WTC11 (cell line): ENCODE measurements at regions not wholly inside any gene's neighbourhood (a gene's known extent, or its start where the extent isn't known, plus 50 kb on each side); places are given as distances from the start of the nearest gene placed in this dataset.

Source experiments
- ATAC-seq: fragments of 200-7000 bp; cut with Tn5 transposase; 2 replicates; pipeline ENCODE4 v1.10.0; 2021; ENCODE audit warnings: mild to moderate bottlenecking, moderate library complexity
- CTCF ChIA-PET: fragments of 300-600 bp; sonication (Branson Sonifier 250); formaldehyde crosslinking; loops from one replicate; lab custom pipeline; 2021; ENCODE audit warnings: antibody characterized with exemption; lab: Charles Lee
- POLR2A ChIA-PET: fragments of 350-600 bp; sonication (Branson Sonifier 250); formaldehyde crosslinking; loops from one replicate; lab custom pipeline; 2021; ENCODE audit warnings: antibody characterized with exemption; lab: Charles Lee
- DNase-seq: peaks from one replicate; pipeline ENCODE4 v3.0.0; 2021; ENCODE audit warnings: low spot score
- H3K27ac Mint-ChIP-seq: 2 replicates; pipeline ENCODE4 v1.8.0; 2021; ENCODE audit warnings: mixed read lengths
- H3K27me3 Mint-ChIP-seq: 2 replicates; pipeline ENCODE4 v1.8.0; 2021; ENCODE audit warnings: low read depth, mild to moderate bottlenecking, moderate library complexity, mixed read lengths
- H3K36me3 Mint-ChIP-seq: 2 replicates; pipeline ENCODE4 v1.8.0; 2021; ENCODE audit warnings: mixed read lengths
- H3K4me1 Mint-ChIP-seq: 2 replicates; pipeline ENCODE4 v1.8.0; 2022; ENCODE audit warnings: mixed read lengths
- H3K4me3 Mint-ChIP-seq: 2 replicates; pipeline ENCODE4 v1.8.0; 2021; ENCODE audit warnings: mild to moderate bottlenecking, moderate library complexity, mixed read lengths
- H3K9me3 Mint-ChIP-seq: 2 replicates; pipeline ENCODE4 v1.8.0; 2021; ENCODE audit warnings: mixed read lengths
- ATF3 ChIP-seq: sonication (generic); formaldehyde crosslinking; conservative IDR thresholded peaks from 2 replicates; pipeline ENCODE4 v1.8.1; 2022; ENCODE audit warnings: mild to moderate bottlenecking, missing genetic modification reagents
- ATF6 ChIP-seq: sonication (generic); formaldehyde crosslinking; IDR thresholded peaks from 2 replicates; pipeline ENCODE4 v1.8.1; 2023; ENCODE audit warnings: mild to moderate bottlenecking, missing genetic modification reagents
- ELF4 ChIP-seq: sonication (generic); formaldehyde crosslinking; IDR thresholded peaks from 2 replicates; pipeline ENCODE4 v1.8.1; 2022; ENCODE audit warnings: low read depth, mild to moderate bottlenecking, moderate library complexity, missing genetic modification reagents
- EMX1 ChIP-seq: fragments of 250-450 bp; sonication (Bioruptor Pico); IDR thresholded peaks from 2 replicates; pipeline ENCODE4 v1.8.0; 2021; ENCODE audit warnings: mild to moderate bottlenecking
- GTF2I ChIP-seq: fragments of 250-450 bp; sonication (Bioruptor Pico); conservative IDR thresholded peaks from 2 replicates; pipeline ENCODE4 v1.4.0; 2021; ENCODE audit warnings: mild to moderate bottlenecking
- MXD4 ChIP-seq: fragments of 250-450 bp; sonication (Bioruptor Pico); IDR thresholded peaks from 2 replicates; pipeline ENCODE4 v1.8.0; 2021; ENCODE audit warnings: mild to moderate bottlenecking, moderate library complexity, borderline replicate concordance
- MYBL2 ChIP-seq: sonication (generic); formaldehyde crosslinking; IDR thresholded peaks from 2 replicates; pipeline ENCODE4 v1.8.1; 2023; ENCODE audit warnings: mild to moderate bottlenecking, moderate library complexity, missing genetic modification reagents
- NR1H2 ChIP-seq: sonication (generic); formaldehyde crosslinking; IDR thresholded peaks from 2 replicates; pipeline ENCODE4 v1.9.0; 2021; ENCODE audit warnings: mild to moderate bottlenecking, moderate library complexity, missing genetic modification reagents
- RELA ChIP-seq: sonication (generic); formaldehyde crosslinking; IDR thresholded peaks from 2 replicates; pipeline ENCODE4 v1.8.1; 2022; ENCODE audit warnings: missing genetic modification reagents, mild to moderate bottlenecking, borderline replicate concordance
- SMAD4 ChIP-seq: sonication (generic); formaldehyde crosslinking; IDR thresholded peaks from 2 replicates; pipeline ENCODE4 v1.8.0; 2022; ENCODE audit warnings: mild to moderate bottlenecking, missing genetic modification reagents
- ZMAT4 ChIP-seq: fragments of 250-450 bp; sonication (Bioruptor Pico); IDR thresholded peaks from 2 replicates; pipeline ENCODE4 v1.9.0; 2021; ENCODE audit warnings: mild to moderate bottlenecking
- ZNF396 ChIP-seq: fragments of 250-450 bp; sonication (Bioruptor Pico); IDR thresholded peaks from 2 replicates; pipeline ENCODE4 v1.8.0; 2021; ENCODE audit warnings: mild to moderate bottlenecking, moderate library complexity, borderline replicate concordance
- ZNF423 ChIP-seq: fragments of 250-450 bp; sonication (Bioruptor Pico); IDR thresholded peaks from 2 replicates; pipeline ENCODE4 v2.1.2; 2022; ENCODE audit warnings: mild to moderate bottlenecking, moderate library complexity
- ZNF671 ChIP-seq: fragments of 250-450 bp; sonication (Bioruptor Pico); IDR thresholded peaks from 2 replicates; pipeline ENCODE4 v1.8.0; 2021; ENCODE audit warnings: mild to moderate bottlenecking
- ZSCAN18 ChIP-seq: fragments of 250-450 bp; sonication (Bioruptor Pico); IDR thresholded peaks from 2 replicates; pipeline ENCODE4 v2.1.2; 2022; ENCODE audit warnings: mild to moderate bottlenecking, moderate library complexity
- TF ChIP-seq, protein P1 (sequence below): fragments of 250-450 bp; sonication (Bioruptor Pico); IDR thresholded peaks from 2 replicates; pipeline ENCODE4 v1.9.0; 2021; ENCODE audit warnings: mild to moderate bottlenecking, borderline replicate concordance
- TF ChIP-seq, protein P2 (sequence below): sonication (generic); formaldehyde crosslinking; IDR thresholded peaks from 2 replicates; pipeline ENCODE4 v1.8.1; 2023; ENCODE audit warnings: mild to moderate bottlenecking, missing genetic modification reagents, moderate library complexity
- TF ChIP-seq, protein P3 (sequence below): fragments of 200-600 bp; IDR thresholded peaks from 2 replicates; pipeline ENCODE4 v1.8.0; 2022; ENCODE audit warnings: antibody characterized with exemption
- TF ChIP-seq, protein P4 (sequence below): sonication (generic); formaldehyde crosslinking; conservative IDR thresholded peaks from 2 replicates; pipeline ENCODE4 v1.8.1; 2023; ENCODE audit warnings: mild to moderate bottlenecking, low read depth, missing genetic modification reagents, moderate library complexity
- TF ChIP-seq, protein P5 (sequence below): sonication (generic); formaldehyde crosslinking; IDR thresholded peaks from 2 replicates; pipeline ENCODE4 v1.8.1; 2023; ENCODE audit warnings: mild to moderate bottlenecking, missing genetic modification reagents, moderate library complexity

- TF ChIP-seq ZSCAN18 (CRISPR knock-in tag) (no peak), ZNF423 (CRISPR knock-in tag) (no peak), GTF2I (no peak)
- TF ChIP-seq, protein P1, sequence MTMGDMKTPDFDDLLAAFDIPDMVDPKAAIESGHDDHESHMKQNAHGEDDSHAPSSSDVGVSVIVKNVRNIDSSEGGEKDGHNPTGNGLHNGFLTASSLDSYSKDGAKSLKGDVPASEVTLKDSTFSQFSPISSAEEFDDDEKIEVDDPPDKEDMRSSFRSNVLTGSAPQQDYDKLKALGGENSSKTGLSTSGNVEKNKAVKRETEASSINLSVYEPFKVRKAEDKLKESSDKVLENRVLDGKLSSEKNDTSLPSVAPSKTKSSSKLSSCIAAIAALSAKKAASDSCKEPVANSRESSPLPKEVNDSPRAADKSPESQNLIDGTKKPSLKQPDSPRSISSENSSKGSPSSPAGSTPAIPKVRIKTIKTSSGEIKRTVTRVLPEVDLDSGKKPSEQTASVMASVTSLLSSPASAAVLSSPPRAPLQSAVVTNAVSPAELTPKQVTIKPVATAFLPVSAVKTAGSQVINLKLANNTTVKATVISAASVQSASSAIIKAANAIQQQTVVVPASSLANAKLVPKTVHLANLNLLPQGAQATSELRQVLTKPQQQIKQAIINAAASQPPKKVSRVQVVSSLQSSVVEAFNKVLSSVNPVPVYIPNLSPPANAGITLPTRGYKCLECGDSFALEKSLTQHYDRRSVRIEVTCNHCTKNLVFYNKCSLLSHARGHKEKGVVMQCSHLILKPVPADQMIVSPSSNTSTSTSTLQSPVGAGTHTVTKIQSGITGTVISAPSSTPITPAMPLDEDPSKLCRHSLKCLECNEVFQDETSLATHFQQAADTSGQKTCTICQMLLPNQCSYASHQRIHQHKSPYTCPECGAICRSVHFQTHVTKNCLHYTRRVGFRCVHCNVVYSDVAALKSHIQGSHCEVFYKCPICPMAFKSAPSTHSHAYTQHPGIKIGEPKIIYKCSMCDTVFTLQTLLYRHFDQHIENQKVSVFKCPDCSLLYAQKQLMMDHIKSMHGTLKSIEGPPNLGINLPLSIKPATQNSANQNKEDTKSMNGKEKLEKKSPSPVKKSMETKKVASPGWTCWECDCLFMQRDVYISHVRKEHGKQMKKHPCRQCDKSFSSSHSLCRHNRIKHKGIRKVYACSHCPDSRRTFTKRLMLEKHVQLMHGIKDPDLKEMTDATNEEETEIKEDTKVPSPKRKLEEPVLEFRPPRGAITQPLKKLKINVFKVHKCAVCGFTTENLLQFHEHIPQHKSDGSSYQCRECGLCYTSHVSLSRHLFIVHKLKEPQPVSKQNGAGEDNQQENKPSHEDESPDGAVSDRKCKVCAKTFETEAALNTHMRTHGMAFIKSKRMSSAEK: no peak
- TF ChIP-seq, all 79 proteins: peak for 0
Measured at GRCh38 chr1:203567596-203567995, 59.0 kb upstream of the ATP2B4 start (continued).

GRCh38 chr1:203569490-203570318, 56.9 kb upstream of the ATP2B4 start:
- H3K4me3 Mint-ChIP-seq: no peak overlapping the region
- TF ChIP-seq, protein P2, sequence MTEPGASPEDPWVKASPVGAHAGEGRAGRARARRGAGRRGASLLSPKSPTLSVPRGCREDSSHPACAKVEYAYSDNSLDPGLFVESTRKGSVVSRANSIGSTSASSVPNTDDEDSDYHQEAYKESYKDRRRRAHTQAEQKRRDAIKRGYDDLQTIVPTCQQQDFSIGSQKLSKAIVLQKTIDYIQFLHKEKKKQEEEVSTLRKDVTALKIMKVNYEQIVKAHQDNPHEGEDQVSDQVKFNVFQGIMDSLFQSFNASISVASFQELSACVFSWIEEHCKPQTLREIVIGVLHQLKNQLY (CRISPR knock-in tag): no peak
- TF ChIP-seq, protein P3, sequence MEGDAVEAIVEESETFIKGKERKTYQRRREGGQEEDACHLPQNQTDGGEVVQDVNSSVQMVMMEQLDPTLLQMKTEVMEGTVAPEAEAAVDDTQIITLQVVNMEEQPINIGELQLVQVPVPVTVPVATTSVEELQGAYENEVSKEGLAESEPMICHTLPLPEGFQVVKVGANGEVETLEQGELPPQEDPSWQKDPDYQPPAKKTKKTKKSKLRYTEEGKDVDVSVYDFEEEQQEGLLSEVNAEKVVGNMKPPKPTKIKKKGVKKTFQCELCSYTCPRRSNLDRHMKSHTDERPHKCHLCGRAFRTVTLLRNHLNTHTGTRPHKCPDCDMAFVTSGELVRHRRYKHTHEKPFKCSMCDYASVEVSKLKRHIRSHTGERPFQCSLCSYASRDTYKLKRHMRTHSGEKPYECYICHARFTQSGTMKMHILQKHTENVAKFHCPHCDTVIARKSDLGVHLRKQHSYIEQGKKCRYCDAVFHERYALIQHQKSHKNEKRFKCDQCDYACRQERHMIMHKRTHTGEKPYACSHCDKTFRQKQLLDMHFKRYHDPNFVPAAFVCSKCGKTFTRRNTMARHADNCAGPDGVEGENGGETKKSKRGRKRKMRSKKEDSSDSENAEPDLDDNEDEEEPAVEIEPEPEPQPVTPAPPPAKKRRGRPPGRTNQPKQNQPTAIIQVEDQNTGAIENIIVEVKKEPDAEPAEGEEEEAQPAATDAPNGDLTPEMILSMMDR: no peak
- TF ChIP-seq MYBL2 (CRISPR knock-in tag): no peak
- no peak for TF ChIP-seq SMAD4
- no peak for TF ChIP-seq ATF3 (CRISPR knock-in tag)
- TF ChIP-seq ZMAT4 (CRISPR knock-in tag): no peak
- TF ChIP-seq, protein P4, sequence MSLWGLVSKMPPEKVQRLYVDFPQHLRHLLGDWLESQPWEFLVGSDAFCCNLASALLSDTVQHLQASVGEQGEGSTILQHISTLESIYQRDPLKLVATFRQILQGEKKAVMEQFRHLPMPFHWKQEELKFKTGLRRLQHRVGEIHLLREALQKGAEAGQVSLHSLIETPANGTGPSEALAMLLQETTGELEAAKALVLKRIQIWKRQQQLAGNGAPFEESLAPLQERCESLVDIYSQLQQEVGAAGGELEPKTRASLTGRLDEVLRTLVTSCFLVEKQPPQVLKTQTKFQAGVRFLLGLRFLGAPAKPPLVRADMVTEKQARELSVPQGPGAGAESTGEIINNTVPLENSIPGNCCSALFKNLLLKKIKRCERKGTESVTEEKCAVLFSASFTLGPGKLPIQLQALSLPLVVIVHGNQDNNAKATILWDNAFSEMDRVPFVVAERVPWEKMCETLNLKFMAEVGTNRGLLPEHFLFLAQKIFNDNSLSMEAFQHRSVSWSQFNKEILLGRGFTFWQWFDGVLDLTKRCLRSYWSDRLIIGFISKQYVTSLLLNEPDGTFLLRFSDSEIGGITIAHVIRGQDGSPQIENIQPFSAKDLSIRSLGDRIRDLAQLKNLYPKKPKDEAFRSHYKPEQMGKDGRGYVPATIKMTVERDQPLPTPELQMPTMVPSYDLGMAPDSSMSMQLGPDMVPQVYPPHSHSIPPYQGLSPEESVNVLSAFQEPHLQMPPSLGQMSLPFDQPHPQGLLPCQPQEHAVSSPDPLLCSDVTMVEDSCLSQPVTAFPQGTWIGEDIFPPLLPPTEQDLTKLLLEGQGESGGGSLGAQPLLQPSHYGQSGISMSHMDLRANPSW (CRISPR knock-in tag): no peak
- no peak for TF ChIP-seq ELF4 (CRISPR knock-in tag)
- TF ChIP-seq, protein P5, sequence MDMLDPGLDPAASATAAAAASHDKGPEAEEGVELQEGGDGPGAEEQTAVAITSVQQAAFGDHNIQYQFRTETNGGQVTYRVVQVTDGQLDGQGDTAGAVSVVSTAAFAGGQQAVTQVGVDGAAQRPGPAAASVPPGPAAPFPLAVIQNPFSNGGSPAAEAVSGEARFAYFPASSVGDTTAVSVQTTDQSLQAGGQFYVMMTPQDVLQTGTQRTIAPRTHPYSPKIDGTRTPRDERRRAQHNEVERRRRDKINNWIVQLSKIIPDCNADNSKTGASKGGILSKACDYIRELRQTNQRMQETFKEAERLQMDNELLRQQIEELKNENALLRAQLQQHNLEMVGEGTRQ (CRISPR knock-in tag): no peak
- no peak for TF ChIP-seq RELA
- no peak for TF ChIP-seq ZNF396 (CRISPR knock-in tag)
- no peak for TF ChIP-seq ATF6 (CRISPR knock-in tag)
- TF ChIP-seq MXD4 (CRISPR knock-in tag): no peak
- TF ChIP-seq EMX1: no peak
- TF ChIP-seq ZNF671: no peak
- TF ChIP-seq NR1H2 (CRISPR knock-in tag): no peak
- TF ChIP-seq, all 79 proteins: peak for 0
- no peaks in the 10 kb centered on the region; the same call in 1 of the 2 replicates for H3K27me3 Mint-ChIP-seq
- CTCF ChIA-PET: no interaction called here
- POLR2A ChIA-PET: no interaction called here
- DNase-seq (no peak), ATAC-seq (no peak)
- H3K27ac Mint-ChIP-seq: no peak overlapping the region
- H3K9me3 Mint-ChIP-seq: no peaks in the 10 kb centered on the region
- peaks cover 14% of the 10 kb centered on the region for H3K4me1 Mint-ChIP-seq
- no peaks in the 10 kb centered on the region for H3K36me3 Mint-ChIP-seq
